Dermis blood vessel endothelial cell (primary cell): ENCODE measurements at regions not wholly inside any gene's neighbourhood (a gene's known extent, or its start where the extent isn't known, plus 50 kb on each side); places are given as distances from the start of the nearest gene placed in this dataset.

ENCODE experiments used
- DNase-seq: peaks from one replicate; pipeline ENCODE4 v3.0.0; 2010

GRCh38 chr7:47221826-47222225, 360.1 kb downstream of the TNS3 start:
- DNase-seq = no peak

- no peak for DNase-seq
Measured at GRCh38 chr7:47218378-47219176, 363.3 kb downstream of the TNS3 start.

- DNase-seq = no peak
Measured at GRCh38 chr7:47217570-47218360, 364.1 kb downstream of the TNS3 start.

- no peak for DNase-seq
Measured at GRCh38 chr7:47217086-47217485, 364.8 kb downstream of the TNS3 start.

GRCh38 chr7:47216439-47216838, 365.5 kb downstream of the TNS3 start:
- no peak for DNase-seq

- DNase-seq = no peak
Measured at GRCh38 chr7:47215640-47216039, 366.3 kb downstream of the TNS3 start.

GRCh38 chr7:47215049-47215448, 366.9 kb downstream of the TNS3 start:
- DNase-seq = no peak

GRCh38 chr7:47213276-47213675, 368.6 kb downstream of the TNS3 start:
- DNase-seq = no peak

- no peak for DNase-seq
Measured at GRCh38 chr7:47211519-47211973, 370.4 kb downstream of the TNS3 start.

- DNase-seq = no peak
Measured at GRCh38 chr7:47210281-47210854, 371.5 kb downstream of the TNS3 start.

GRCh38 chr7:47207956-47208355, 374.0 kb downstream of the TNS3 start:
- DNase-seq = no peak

- no peak for DNase-seq
Measured at GRCh38 chr7:47204709-47205108, 377.2 kb downstream of the TNS3 start.

- DNase-seq = no peak
Measured at GRCh38 chr7:47202146-47202783, 379.6 kb downstream of the TNS3 start.

- DNase-seq = no peak
Measured at GRCh38 chr7:47198159-47198558, 383.8 kb downstream of the TNS3 start.

- DNase-seq = no peak
Measured at GRCh38 chr7:47197486-47197885, 384.4 kb downstream of the TNS3 start.

GRCh38 chr7:47196737-47197136, 385.2 kb downstream of the TNS3 start:
- no peak for DNase-seq

- DNase-seq = no peak
Measured at GRCh38 chr7:47196106-47196645, 385.7 kb downstream of the TNS3 start.

GRCh38 chr7:47195641-47196040, 386.3 kb downstream of the TNS3 start:
- DNase-seq = no peak

- DNase-seq = no peak
Measured at GRCh38 chr7:47194516-47195057, 387.3 kb downstream of the TNS3 start.

- DNase-seq = no peak
Measured at GRCh38 chr7:47192978-47193377, 388.9 kb downstream of the TNS3 start.

- DNase-seq = no peak
Measured at GRCh38 chr7:47191876-47192291, 390.0 kb downstream of the TNS3 start.

GRCh38 chr7:47191316-47191715, 390.6 kb downstream of the TNS3 start:
- DNase-seq = no peak
